HEK293T (cell line): ENCODE measurements at regions not wholly inside any gene's neighbourhood (a gene's known extent, or its start where the extent isn't known, plus 50 kb on each side); places are given as distances from the start of the nearest gene placed in this dataset.

ENCODE experiments used
- BHLHE40 ChIP-seq: fragments of 450-650 bp; IDR thresholded peaks from 2 replicates; pipeline ENCODE4 v1.6.1; 2016; ENCODE audit warnings: mild to moderate bottlenecking, moderate library complexity, borderline replicate concordance
- CTBP1 ChIP-seq: fragments of 450-650 bp; IDR thresholded peaks from 2 replicates; pipeline ENCODE4 v1.6.1; 2016; ENCODE audit warnings: borderline replicate concordance
- FOXA1 ChIP-seq: fragments of 450-650 bp; IDR thresholded peaks from 2 replicates; pipeline ENCODE4 v1.6.1; 2016; ENCODE audit warnings: mild to moderate bottlenecking
- FOXM1 ChIP-seq: fragments of 450-650 bp; IDR thresholded peaks from 2 replicates; pipeline ENCODE4 v1.6.1; 2017; ENCODE audit warnings: mild to moderate bottlenecking, borderline replicate concordance
- TARDBP ChIP-seq: fragments of 450-650 bp; IDR thresholded peaks from 2 replicates; pipeline ENCODE4 v1.6.1; 2016
- TF ChIP-seq, protein P1 (sequence below): fragments of 450-650 bp; IDR thresholded peaks from 2 replicates; pipeline ENCODE4 v1.6.1; 2016

DNA sequence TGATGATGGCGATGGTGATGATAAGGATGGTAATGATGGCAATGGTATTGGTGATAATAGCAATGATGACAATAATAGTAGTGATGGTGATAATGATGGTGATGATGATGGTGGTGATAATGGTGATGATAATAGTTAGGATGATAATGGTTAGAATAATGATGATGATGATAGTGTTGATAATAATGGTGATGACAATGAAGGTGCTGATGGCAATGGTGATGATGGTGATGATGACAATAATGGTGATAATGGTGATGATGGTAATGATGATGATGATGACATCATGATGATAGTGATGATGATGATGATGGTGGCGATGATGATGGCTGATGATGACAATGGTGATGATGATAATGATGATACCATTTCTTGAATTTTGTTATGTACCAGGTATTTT is 309.9 kb downstream of the MIAT start:
- TF ChIP-seq FOXM1 (no peak), TARDBP (no peak), FOXA1 (no peak), BHLHE40 (no peak), CTBP1 (no peak)
- TF ChIP-seq, protein P1, sequence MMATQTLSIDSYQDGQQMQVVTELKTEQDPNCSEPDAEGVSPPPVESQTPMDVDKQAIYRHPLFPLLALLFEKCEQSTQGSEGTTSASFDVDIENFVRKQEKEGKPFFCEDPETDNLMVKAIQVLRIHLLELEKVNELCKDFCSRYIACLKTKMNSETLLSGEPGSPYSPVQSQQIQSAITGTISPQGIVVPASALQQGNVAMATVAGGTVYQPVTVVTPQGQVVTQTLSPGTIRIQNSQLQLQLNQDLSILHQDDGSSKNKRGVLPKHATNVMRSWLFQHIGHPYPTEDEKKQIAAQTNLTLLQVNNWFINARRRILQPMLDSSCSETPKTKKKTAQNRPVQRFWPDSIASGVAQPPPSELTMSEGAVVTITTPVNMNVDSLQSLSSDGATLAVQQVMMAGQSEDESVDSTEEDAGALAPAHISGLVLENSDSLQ, result no peak
